Heart left ventricle (tissue), 13 donors: ENCODE measurements at regions not wholly inside any gene's neighbourhood (a gene's known extent, or its start where the extent isn't known, plus 50 kb on each side); places are given as distances from the start of the nearest gene placed in this dataset.

Source experiments
- CTCF ChIP-seq, 12 donors: fragments of 200-600 bp; sonication (generic) in 4 of 12; IDR thresholded peaks; one replicate each; pipeline versions ENCODE4 v1.5.0 to v1.8.0; 2018 to 2022; ENCODE audit warnings: antibody characterized with exemption in 12 of 12, mild to moderate bottlenecking in 5 of 12
- POLR2A ChIP-seq, 2 donors: fragments of 450-650 bp; IDR thresholded peaks; one replicate each; pipeline ENCODE4 v1.6.1; 2017; ENCODE audit warnings: antibody characterized with exemption in 2 of 2, mild to moderate bottlenecking in 2 of 2, moderate library complexity in 2 of 2
- donor health status: ischemic (EF 13 %, LVEDD 7.1; RV severe dilation, severe dysfunction).
- donor health status: DM: no; HTN: yes; CAD: no.
- donor health status: DM: no; HTN: no; CAD: no.
- donor health status: ischemic (EF 25% LVEDD 6.9; RV normal size, moderate dysfunction).
- donor health status: ischemic (EF 25% LVEDD 5.7; RV mildly dilated, moderate dysfunction).
- donor health status: ischemic (EF 35%, LVEDD 5.7; RV mildly dilated, moderate dysfunction).
- donor health status: nonischemic (EF 11% LVEDD 7.7; RV severe dilation, severe dysfunction).
- donor health status: DM: yes; HTN: yes; CAD: no.
- donor health status: PGD.
- donor health status: ischemic (EF 29% LVEDD 5.4; RV normal size, mild dysfunction).
- donor health status: nonischemic (EF 23%, LVEDD 6.1; RV moderate dilation, normal function).

GRCh38 chr20:60467771-60468170, 509.5 kb downstream of the CDH26 start:
- TF ChIP-seq POLR2A (IDR thresholded peaks at IDR 0.05) (no peak), CTCF (IDR thresholded peaks at IDR 0.05) (no peak)
